ENCODE measurements at regions not wholly inside any gene's neighbourhood (a gene's known extent, or its start where the extent isn't known, plus 50 kb on each side); places are given as distances from the start of the nearest gene placed in this dataset.

DNA sequence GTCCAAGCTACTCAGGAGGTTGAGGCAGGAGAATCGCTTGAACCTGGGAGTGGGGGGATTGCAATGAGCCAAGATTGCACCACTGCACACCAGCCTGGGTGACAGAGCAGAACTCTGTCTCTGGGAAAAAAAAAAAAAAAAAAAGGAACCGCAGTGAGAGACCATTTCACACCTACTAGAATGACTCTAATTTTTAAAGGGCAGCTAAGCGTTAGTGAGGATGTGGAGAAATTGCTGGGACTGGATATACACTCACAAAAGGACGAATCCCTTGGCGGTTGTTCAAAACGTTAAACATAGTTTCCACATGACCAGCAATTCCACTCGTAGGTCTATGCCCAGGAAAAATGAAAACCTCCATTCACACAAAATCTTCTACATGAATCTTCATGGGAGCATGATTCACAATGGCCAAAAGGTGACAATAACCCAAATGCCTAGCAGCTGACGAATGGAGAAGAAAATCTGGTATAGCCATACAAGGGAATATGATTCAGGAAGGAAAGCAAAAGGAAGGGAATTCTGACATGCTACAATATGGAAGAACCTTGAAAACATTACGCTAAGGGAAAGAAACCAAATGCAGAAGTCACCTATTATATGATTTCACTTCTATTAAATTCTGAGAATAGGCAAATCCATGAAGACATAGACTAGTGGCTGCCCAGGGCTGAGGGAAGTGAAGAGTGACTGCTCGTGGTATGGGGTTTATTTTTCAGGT is 127.0 kb downstream of the CHSY1 start:
- Histone ChIP-seq H3K4me1 (ENCODE audit: control insufficient read depth, insufficient read depth, low read length) (peaks cover 20% of the 10 kb centered on the region), H3K9ac (ENCODE audit: low read length) (no peak overlapping the region), H3K27ac (ENCODE audit: low read depth, low read length) (no peak overlapping the region), H3K4me3 (ENCODE audit: low read length) (no peak overlapping the region), H3K36me3 (ENCODE audit: control insufficient read depth, insufficient read depth, low read length) (no peaks in the 10 kb centered on the region), H3K27me3 (ENCODE audit: control insufficient read depth, insufficient read depth, low read length) (no peaks in the 10 kb centered on the region)

DNA sequence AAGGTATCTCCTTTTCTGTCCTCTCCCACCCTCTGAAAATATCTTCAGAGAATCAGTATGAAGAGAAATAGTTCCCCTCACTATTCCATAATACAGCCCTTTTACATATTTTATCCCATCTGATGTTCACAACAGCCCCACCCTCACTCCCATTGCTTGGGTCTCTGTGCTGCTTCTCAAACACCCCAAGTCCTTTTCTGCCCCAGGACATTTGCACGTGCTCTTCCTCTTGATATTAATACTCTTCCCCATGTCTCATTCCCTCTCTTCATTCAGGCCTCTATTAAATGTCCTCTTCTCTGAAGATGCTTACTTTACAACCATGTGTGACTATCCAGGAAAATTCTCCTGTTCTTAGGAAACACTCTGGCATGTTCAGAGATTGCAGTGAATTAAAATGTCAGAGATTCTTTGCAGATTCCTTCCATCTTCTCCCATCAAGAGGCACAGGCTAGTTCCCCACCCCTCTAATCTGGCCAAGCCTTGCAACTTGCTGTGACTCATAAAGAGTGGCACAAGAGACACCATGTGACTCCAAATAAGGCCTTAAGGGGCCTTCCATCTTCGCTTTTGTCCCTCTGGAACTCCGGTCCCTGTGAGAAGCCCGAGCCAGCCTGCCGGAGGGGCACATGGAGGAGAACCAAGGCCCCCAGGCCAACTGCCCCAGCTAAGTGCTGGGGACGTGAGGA is 128.5 kb downstream of the CHSY1 start:
- Histone ChIP-seq H3K9ac (ENCODE audit: low read length) (no peak overlapping the region), H3K27ac (ENCODE audit: low read depth, low read length) (no peak overlapping the region), H3K4me3 (ENCODE audit: low read length) (no peak overlapping the region), H3K36me3 (ENCODE audit: control insufficient read depth, insufficient read depth, low read length) (no peaks in the 10 kb centered on the region), H3K4me1 (ENCODE audit: control insufficient read depth, insufficient read depth, low read length) (peaks cover 20% of the 10 kb centered on the region), H3K27me3 (ENCODE audit: control insufficient read depth, insufficient read depth, low read length) (no peaks in the 10 kb centered on the region)

DNA sequence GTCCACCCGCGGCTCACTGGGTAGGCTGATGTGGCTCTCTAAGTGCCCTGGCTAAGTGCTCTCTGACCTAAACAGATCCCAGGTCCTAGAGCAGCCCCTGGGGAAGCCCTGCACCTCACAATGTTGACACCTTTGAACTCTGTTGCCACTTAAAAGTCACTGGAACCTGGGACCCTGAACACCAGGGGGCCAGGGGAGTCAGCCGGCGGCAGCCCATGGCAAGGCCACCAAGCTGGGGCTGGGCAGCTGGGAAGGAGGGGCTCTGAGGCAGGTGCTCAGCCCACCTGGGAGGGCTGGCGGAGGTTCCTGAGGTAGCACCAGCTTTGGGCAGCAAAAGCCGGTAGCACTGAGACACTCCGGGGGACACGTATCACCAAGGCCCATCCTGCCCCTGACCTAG is 129.0 kb downstream of the CHSY1 start:
- Histone ChIP-seq H3K9ac (ENCODE audit: low read length) (no peak overlapping the region), H3K4me3 (ENCODE audit: low read length) (no peak overlapping the region), H3K27me3 (ENCODE audit: control insufficient read depth, insufficient read depth, low read length) (no peaks in the 10 kb centered on the region), H3K27ac (ENCODE audit: low read depth, low read length) (no peak overlapping the region), H3K36me3 (ENCODE audit: control insufficient read depth, insufficient read depth, low read length) (no peaks in the 10 kb centered on the region), H3K4me1 (ENCODE audit: control insufficient read depth, insufficient read depth, low read length) (peaks cover 15% of the 10 kb centered on the region)

DNA sequence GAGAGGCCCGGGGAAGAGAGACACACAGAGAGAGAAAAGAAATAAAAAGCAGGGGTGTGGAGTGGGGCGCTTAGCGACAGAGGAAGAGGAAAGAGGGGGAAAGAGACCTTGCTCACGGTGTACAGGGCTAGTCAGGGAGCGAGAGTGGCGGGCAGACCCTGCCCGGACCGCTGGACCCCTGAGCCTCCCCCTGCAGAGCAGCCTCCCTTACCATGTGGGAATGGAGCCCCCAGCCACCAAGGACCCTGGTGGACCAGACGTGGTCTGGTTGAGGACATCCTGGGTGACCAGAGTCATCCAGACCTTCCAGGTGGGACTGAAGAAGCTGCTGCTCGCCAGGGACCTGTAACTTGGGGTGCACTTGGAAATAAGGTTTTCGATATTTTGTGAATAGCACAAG is 129.6 kb downstream of the CHSY1 start:
- no peaks in the 10 kb centered on the region for H3K27me3 ChIP-seq (ENCODE audit: control insufficient read depth, insufficient read depth, low read length)
- no peaks in the 10 kb centered on the region for H3K36me3 ChIP-seq (ENCODE audit: control insufficient read depth, insufficient read depth, low read length)
- H3K4me1 ChIP-seq (ENCODE audit: control insufficient read depth, insufficient read depth, low read length): peaks cover 10% of the 10 kb centered on the region
- H3K27ac ChIP-seq (ENCODE audit: low read depth, low read length): no peak overlapping the region
- H3K4me3 ChIP-seq (ENCODE audit: low read length): peak overlapping the region; percentile 57
- no peak overlapping the region for H3K9ac ChIP-seq (ENCODE audit: low read length)

DNA sequence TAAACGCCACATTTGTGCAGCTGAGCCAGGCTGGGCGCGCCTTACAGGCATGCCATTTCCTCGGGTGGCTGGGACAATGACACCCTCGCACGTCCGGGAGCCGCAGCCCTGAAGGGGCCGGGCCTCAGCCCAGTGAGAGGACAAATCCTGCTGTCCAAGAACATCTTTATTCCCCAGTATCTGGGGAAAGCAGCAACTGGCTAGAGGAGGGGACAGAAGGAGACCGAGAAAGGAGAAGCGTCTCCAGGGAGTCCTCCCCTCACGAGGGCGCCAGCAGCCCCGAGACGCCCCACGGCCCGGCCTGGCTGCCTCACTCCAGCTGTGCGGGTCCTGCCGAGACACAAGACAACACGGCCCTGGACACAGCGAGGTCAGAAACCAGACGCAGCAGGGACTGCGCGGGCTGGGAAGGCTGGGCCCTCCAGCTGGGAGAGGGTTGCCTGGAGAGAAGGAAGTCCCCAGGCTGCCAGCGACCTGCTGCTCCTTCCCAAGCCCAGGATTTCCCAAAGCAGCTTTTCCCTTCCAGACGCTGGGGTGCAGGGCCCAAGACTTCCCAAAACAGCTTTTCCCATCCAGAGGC is 130.2 kb downstream of the CHSY1 start:
- Histone ChIP-seq H3K36me3 (ENCODE audit: control insufficient read depth, insufficient read depth, low read length) (no peaks in the 10 kb centered on the region), H3K27ac (ENCODE audit: low read depth, low read length) (peak overlapping the region; percentile 7), H3K27me3 (ENCODE audit: control insufficient read depth, insufficient read depth, low read length) (no peaks in the 10 kb centered on the region), H3K4me3 (ENCODE audit: low read length) (peak overlapping the region; percentile 57), H3K9ac (ENCODE audit: low read length) (no peak overlapping the region), H3K4me1 (ENCODE audit: control insufficient read depth, insufficient read depth, low read length) (peaks cover 8% of the 10 kb centered on the region)

DNA sequence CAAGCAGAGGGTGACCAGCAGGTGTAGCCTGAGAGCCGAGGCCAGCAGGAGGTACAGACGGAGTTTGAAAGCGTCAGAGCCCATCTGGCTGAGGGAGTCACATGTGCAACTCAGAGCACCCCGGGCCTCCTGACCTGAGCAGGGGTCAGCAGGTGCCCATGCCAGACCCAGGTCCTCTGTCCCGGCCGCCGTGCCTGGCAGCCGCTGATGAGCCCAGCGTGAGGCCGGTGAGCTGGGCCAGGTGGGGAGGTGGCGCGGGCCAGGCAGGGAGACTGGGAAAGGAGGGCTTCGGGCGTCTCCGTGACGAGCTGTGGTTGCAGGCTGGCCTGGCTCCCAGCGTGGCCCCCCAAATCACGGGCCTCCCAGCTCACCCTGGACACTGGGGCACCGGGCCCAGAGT is 130.9 kb downstream of the CHSY1 start:
- H3K27ac ChIP-seq (ENCODE audit: low read depth, low read length): no peak overlapping the region
- H3K27me3 ChIP-seq (ENCODE audit: control insufficient read depth, insufficient read depth, low read length): no peaks in the 10 kb centered on the region
- no peaks in the 10 kb centered on the region for H3K36me3 ChIP-seq (ENCODE audit: control insufficient read depth, insufficient read depth, low read length)
- peaks cover 8% of the 10 kb centered on the region for H3K4me1 ChIP-seq (ENCODE audit: control insufficient read depth, insufficient read depth, low read length)
- no peak overlapping the region for H3K4me3 ChIP-seq (ENCODE audit: low read length)
- H3K9ac ChIP-seq (ENCODE audit: low read length): no peak overlapping the region

DNA sequence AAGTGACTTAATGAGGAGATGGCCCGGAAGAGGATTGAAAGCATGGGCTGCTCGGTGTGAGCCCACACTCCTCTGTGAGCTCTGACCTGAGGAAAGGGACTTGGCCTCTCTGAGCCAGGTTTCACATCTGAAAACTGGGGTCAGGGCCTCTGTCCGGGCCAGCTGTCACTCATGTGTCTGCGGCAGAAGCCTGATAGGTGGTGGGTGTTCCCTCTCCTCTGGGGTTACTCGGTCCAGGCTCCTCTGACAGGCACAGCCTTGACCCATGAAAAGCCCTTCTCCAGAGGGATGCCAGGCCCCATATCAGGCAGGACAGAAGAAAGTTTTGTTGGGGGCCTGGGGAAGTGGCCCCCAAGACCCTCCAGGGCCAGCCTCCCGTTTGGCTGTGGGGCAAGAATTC is 131.4 kb downstream of the CHSY1 start:
- peaks cover 8% of the 10 kb centered on the region for H3K4me1 ChIP-seq (ENCODE audit: control insufficient read depth, insufficient read depth, low read length)
- H3K4me3 ChIP-seq (ENCODE audit: low read length): no peak overlapping the region
- no peak overlapping the region for H3K27ac ChIP-seq (ENCODE audit: low read depth, low read length)
- H3K27me3 ChIP-seq (ENCODE audit: control insufficient read depth, insufficient read depth, low read length): no peaks in the 10 kb centered on the region
- no peak overlapping the region for H3K9ac ChIP-seq (ENCODE audit: low read length)
- no peaks in the 10 kb centered on the region for H3K36me3 ChIP-seq (ENCODE audit: control insufficient read depth, insufficient read depth, low read length)
